ENCODE measurements at regions not wholly inside any gene's neighbourhood (a gene's known extent, or its start where the extent isn't known, plus 50 kb on each side); places are given as distances from the start of the nearest gene placed in this dataset.

- Histone ChIP-seq H3K27me3 (ENCODE audit: control insufficient read depth, extremely low read depth, insufficient read depth, low read length) (no peaks in the 10 kb centered on the region), H3K4me1 (ENCODE audit: control insufficient read depth, extremely low read depth, insufficient read depth, low read length) (no peaks in the 10 kb centered on the region), H2AFZ (ENCODE audit: control insufficient read depth, low read length) (no peak overlapping the region), H3K4me2 (ENCODE audit: control insufficient read depth, extremely low read depth, insufficient read depth, low read depth, low read length) (no peak overlapping the region), H3K9me1 (ENCODE audit: control insufficient read depth, extremely low read depth, insufficient read depth, low read length) (no peaks in the 10 kb centered on the region), H3K36me3 (ENCODE audit: control insufficient read depth in 2 of 2, extremely low read depth in 1 of 2, insufficient read depth in 2 of 2, low read length in 2 of 2) (no peaks in the 10 kb centered on the region), H3K9me3 (ENCODE audit: control insufficient read depth, low read depth, low read length) (peaks cover 5% of the 10 kb centered on the region), H3K4me3 (ENCODE audit: control insufficient read depth in 2 of 3, extremely low read depth in 1 of 3, insufficient read depth in 2 of 3, low read depth in 1 of 3, low read length in 3 of 3) (no peak overlapping the region), H3K27ac (ENCODE audit: control insufficient read depth, insufficient read depth, low read length) (no peak overlapping the region), H3K79me2 (ENCODE audit: control insufficient read depth, insufficient read depth, low read length) (no peaks in the 10 kb centered on the region), H3K9ac (ENCODE audit: control insufficient read depth, extremely low read depth, insufficient read depth, low read length) (no peak overlapping the region), H4K20me1 (ENCODE audit: control insufficient read depth, extremely low read depth, insufficient read depth, low read length) (no peaks in the 10 kb centered on the region)
- no peak for DNase-seq (ENCODE audit: low read depth, low spot score)
- dilution Hi-C loops (cut with MboI; ENCODE audit: extremely low pct_ligation_motif_present, low sequenced_read_pairs), result no loop called here
- TF ChIP-seq, protein P1, sequence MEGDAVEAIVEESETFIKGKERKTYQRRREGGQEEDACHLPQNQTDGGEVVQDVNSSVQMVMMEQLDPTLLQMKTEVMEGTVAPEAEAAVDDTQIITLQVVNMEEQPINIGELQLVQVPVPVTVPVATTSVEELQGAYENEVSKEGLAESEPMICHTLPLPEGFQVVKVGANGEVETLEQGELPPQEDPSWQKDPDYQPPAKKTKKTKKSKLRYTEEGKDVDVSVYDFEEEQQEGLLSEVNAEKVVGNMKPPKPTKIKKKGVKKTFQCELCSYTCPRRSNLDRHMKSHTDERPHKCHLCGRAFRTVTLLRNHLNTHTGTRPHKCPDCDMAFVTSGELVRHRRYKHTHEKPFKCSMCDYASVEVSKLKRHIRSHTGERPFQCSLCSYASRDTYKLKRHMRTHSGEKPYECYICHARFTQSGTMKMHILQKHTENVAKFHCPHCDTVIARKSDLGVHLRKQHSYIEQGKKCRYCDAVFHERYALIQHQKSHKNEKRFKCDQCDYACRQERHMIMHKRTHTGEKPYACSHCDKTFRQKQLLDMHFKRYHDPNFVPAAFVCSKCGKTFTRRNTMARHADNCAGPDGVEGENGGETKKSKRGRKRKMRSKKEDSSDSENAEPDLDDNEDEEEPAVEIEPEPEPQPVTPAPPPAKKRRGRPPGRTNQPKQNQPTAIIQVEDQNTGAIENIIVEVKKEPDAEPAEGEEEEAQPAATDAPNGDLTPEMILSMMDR (optimal IDR thresholded peaks at IDR 0.05 in 1 of 3, IDR thresholded peaks at IDR 0.05 in 1 of 3, conservative IDR thresholded peaks at IDR 0.05 in 1 of 3; ENCODE audit: extremely low read depth in 1 of 3, insufficient read depth in 2 of 3, low read length in 3 of 3), result no peak
- no peak for TF ChIP-seq EZH2 (IDR thresholded peaks at IDR 0.05; ENCODE audit: low read length)
- no peak for FAIRE-seq
Measured at GRCh38 chr14:92240658-92241057, 82.3 kb upstream of the SLC24A4 start.

DNA sequence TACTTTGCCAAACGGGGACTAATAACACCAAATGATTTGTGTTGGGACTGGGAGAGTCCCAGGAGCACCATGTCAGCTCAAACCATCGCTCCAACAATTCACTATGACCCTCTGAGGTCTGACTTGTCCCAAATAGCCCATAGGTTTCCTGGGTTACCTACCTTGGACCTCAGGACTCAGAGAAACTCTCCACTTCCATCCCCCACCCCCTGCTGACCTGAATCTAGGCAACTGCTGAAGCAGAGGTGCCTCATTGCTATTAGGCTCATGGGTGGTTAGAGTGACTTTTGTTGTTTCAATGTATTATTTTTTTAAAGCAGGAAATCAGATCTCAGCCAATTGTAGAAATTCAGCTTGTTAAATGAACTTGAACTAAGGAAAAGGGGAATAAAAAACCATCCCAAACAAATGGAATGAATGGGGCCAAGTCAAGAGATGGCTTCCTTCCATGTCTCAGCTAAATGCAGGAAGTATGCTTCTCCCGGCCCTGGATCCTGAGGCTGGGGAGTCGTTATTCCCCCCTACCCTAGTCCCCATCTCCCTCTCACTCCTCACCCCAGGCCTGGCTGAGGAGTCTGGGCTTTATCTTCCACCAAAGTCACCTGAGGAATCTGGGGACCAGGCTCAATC lies 80.9 kb upstream of the SLC24A4 start:
- no peaks in the 10 kb centered on the region for H3K27me3 ChIP-seq (ENCODE audit: control insufficient read depth, extremely low read depth, insufficient read depth, low read length)
- no peak overlapping the region for H3K4me2 ChIP-seq (ENCODE audit: control insufficient read depth, extremely low read depth, insufficient read depth, low read depth, low read length)
- peaks cover 5% of the 10 kb centered on the region for H3K9me3 ChIP-seq (ENCODE audit: control insufficient read depth, low read depth, low read length)
- DNase-seq (ENCODE audit: low read depth, low spot score) (no peak), FAIRE-seq (no peak)
- no peaks in the 10 kb centered on the region for H3K36me3 ChIP-seq (ENCODE audit: control insufficient read depth in 2 of 2, extremely low read depth in 1 of 2, insufficient read depth in 2 of 2, low read length in 2 of 2)
- H3K4me1 ChIP-seq (ENCODE audit: control insufficient read depth, extremely low read depth, insufficient read depth, low read length), result no peaks in the 10 kb centered on the region
- H4K20me1 ChIP-seq (ENCODE audit: control insufficient read depth, extremely low read depth, insufficient read depth, low read length), result no peaks in the 10 kb centered on the region
- H3K4me3 ChIP-seq (ENCODE audit: control insufficient read depth in 2 of 3, extremely low read depth in 1 of 3, insufficient read depth in 2 of 3, low read depth in 1 of 3, low read length in 3 of 3), result no peak overlapping the region
- TF ChIP-seq EZH2 (IDR thresholded peaks at IDR 0.05; ENCODE audit: low read length), result no peak
- TF ChIP-seq, protein P1 (optimal IDR thresholded peaks at IDR 0.05 in 1 of 3, IDR thresholded peaks at IDR 0.05 in 1 of 3, conservative IDR thresholded peaks at IDR 0.05 in 1 of 3; ENCODE audit: extremely low read depth in 1 of 3, insufficient read depth in 2 of 3, low read length in 3 of 3), result no peak
- no peaks in the 10 kb centered on the region for H3K9me1 ChIP-seq (ENCODE audit: control insufficient read depth, extremely low read depth, insufficient read depth, low read length)
- dilution Hi-C loops (cut with MboI; ENCODE audit: extremely low pct_ligation_motif_present, low sequenced_read_pairs), result no loop called here
- no peaks in the 10 kb centered on the region for H3K79me2 ChIP-seq (ENCODE audit: control insufficient read depth, insufficient read depth, low read length)
- H3K27ac ChIP-seq (ENCODE audit: control insufficient read depth, insufficient read depth, low read length), result no peak overlapping the region
- no peak overlapping the region for H2AFZ ChIP-seq (ENCODE audit: control insufficient read depth, low read length)
- no peak overlapping the region for H3K9ac ChIP-seq (ENCODE audit: control insufficient read depth, extremely low read depth, insufficient read depth, low read length)
